ENCODE measurements at regions not wholly inside any gene's neighbourhood (a gene's known extent, or its start where the extent isn't known, plus 50 kb on each side); places are given as distances from the start of the nearest gene placed in this dataset.

GRCh38 chr10:88111294-88111693, 247.9 kb downstream of the PTEN start:
- POLR2A ChIA-PET, result interaction anchor here (1.0 to 1.5 kb wide), 4 partner anchors 20 to 249 kb away, joined by 3 to 5 read pairs (median 3); no protein-coding TSS in a partner anchor
- intact Hi-C loops (cut with micrococcal nuclease; ENCODE audit: unreplicated experiment), result loop anchor here (2.0 to 5.0 kb wide), 2 partner anchors 46 to 441 kb away; no protein-coding TSS in a partner anchor
- TF ChIP-seq CBX5 (IDR thresholded peaks at IDR 0.05; ENCODE audit: low read depth), result no peak
- TF ChIP-seq NFIC (IDR thresholded peaks at IDR 0.05; ENCODE audit: low read depth, low read length), result peak; percentile 61
- TF ChIP-seq POLR2AphosphoS5 (IDR thresholded peaks at IDR 0.05; ENCODE audit: low read length), result no peak
- peak; percentile 42; the same call in 1 of the 2 replicates for TF ChIP-seq BMI1 (IDR thresholded peaks at IDR 0.05; ENCODE audit: borderline replicate concordance)
- peak; percentile 79 for TF ChIP-seq BCL11A (IDR thresholded peaks at IDR 0.05; ENCODE audit: low read depth, low read length)
- peak; percentile 79 for TF ChIP-seq NR2F1 (conservative IDR thresholded peaks at IDR 0.05)
- TF ChIP-seq ATF2 (IDR thresholded peaks at IDR 0.05; ENCODE audit: low read length), result peak; percentile 58; the same call in 1 of the 2 replicates
- no peak for TF ChIP-seq RCOR1 (conservative IDR thresholded peaks at IDR 0.05; ENCODE audit: low read depth, low read length)
- no peak for TF ChIP-seq YY1 (IDR thresholded peaks at IDR 0.05; ENCODE audit: low read depth, low read length)
- TF ChIP-seq MXI1 (IDR thresholded peaks at IDR 0.05; ENCODE audit: low read depth, low read length), result no peak
- TF ChIP-seq IKZF1 (conservative IDR thresholded peaks at IDR 0.05), result 0 out of 2 replicates have a peak, but pooled peaks have one; percentile 4
- peak; percentile 44 to 69; a peak in 2 of 4 replicates for TF ChIP-seq EP300 (IDR thresholded peaks at IDR 0.05; ENCODE audit: borderline replicate concordance in 1 of 2, control insufficient read depth in 1 of 2, low read depth in 2 of 2, low read length in 2 of 2)
- peak; percentile 44; the same call in 1 of the 2 replicates for TF ChIP-seq MTA2 (IDR thresholded peaks at IDR 0.05; ENCODE audit: low read depth)
- peak; percentile 69 for TF ChIP-seq JUNB (IDR thresholded peaks at IDR 0.05)
- no peak for TF ChIP-seq SIN3A (IDR thresholded peaks at IDR 0.05; ENCODE audit: low read depth, low read length)
- no peak for TF ChIP-seq USF2 (IDR thresholded peaks at IDR 0.05; ENCODE audit: borderline replicate concordance, low read depth, low read length)
- TF ChIP-seq PAX8 (IDR thresholded peaks at IDR 0.05), result no peak
- TF ChIP-seq SPI1 (IDR thresholded peaks at IDR 0.05; ENCODE audit: borderline replicate concordance, insufficient read depth, low read depth, low read length), result peak; percentile 96
- 0 out of 2 replicates have a peak, but pooled peaks have one; percentile 34 for TF ChIP-seq RUNX3 (IDR thresholded peaks at IDR 0.05; ENCODE audit: low read length)
- TF ChIP-seq PAX5 (IDR thresholded peaks at IDR 0.05; ENCODE audit: borderline replicate concordance, low read depth, low read length), result peak; percentile 45; the same call in 1 of the 2 replicates
- TF ChIP-seq RELB (IDR thresholded peaks at IDR 0.05; ENCODE audit: low read depth), result peak; percentile 39; the same call in 1 of the 2 replicates
- TF ChIP-seq SMC3 (IDR thresholded peaks at IDR 0.05; ENCODE audit: borderline replicate concordance, low read length), result no peak
- TF ChIP-seq FOXM1 (IDR thresholded peaks at IDR 0.05; ENCODE audit: low read depth, low read length), result 0 out of 2 replicates have a peak, but pooled peaks have one; percentile 57

More at GRCh38 chr10:88111294-88111693, 247.9 kb downstream of the PTEN start:
- WGBS (ENCODE audit: insufficient coverage, insufficient replicate concordance, low lambda C conversion rate, missing lambda C conversion rate), result 3% methylated on average over 2 of the region's 2 CpGs
- DNase-seq (ENCODE audit: low read depth, low spot score) (no peak), ATAC-seq (peak; percentile 59), FAIRE-seq (no peak)
- no peaks in the 10 kb centered on the region for H3K36me3 ChIP-seq (ENCODE audit: control insufficient read depth in 2 of 2, insufficient read depth in 2 of 2, low read length in 1 of 2)
- H3K27ac ChIP-seq (ENCODE audit: control insufficient read depth, insufficient read depth), result peak overlapping the region; percentile 86
- H3K4me1 ChIP-seq (ENCODE audit: control insufficient read depth, insufficient read depth, low read length), result peaks cover 86% of the 10 kb centered on the region
- no peak overlapping the region for H3K4me3 ChIP-seq
- H3K79me2 ChIP-seq (ENCODE audit: control insufficient read depth, insufficient read depth, low read length), result no peaks in the 10 kb centered on the region; the same call in 1 of the 2 replicates
- CTCF ChIA-PET, result interaction anchor here (1.3 to 4.7 kb wide), 3 partner anchors 119 to 278 kb away, joined by 4 to 51 read pairs (median 10); no protein-coding TSS in a partner anchor
- no peak overlapping the region for H2AFZ ChIP-seq (ENCODE audit: control insufficient read depth, low read depth, low read length)
- no peaks in the 10 kb centered on the region for H3K27me3 ChIP-seq (replicated peaks in 1 of 2; ENCODE audit: control insufficient read depth in 2 of 2, insufficient read depth in 2 of 2, low read length in 1 of 2)
- SMC1A ChIA-PET (ENCODE audit: uncharacterized antibody, unreplicated experiment), result interaction anchor here (0.8 to 14.9 kb wide), 7 partner anchors 10 to 276 kb away, joined by 3 to 229 read pairs (median 4); no protein-coding TSS in a partner anchor
- no peaks in the 10 kb centered on the region for H4K20me1 ChIP-seq (ENCODE audit: control insufficient read depth, insufficient read depth)
- no peak overlapping the region for H3K4me2 ChIP-seq (ENCODE audit: control insufficient read depth, insufficient read depth)
- H3K9ac ChIP-seq (ENCODE audit: control insufficient read depth, insufficient read depth, low read length), result no peak overlapping the region
- in situ Hi-C loops (cut with MboI), result loop anchor here (5.0 kb wide), 1 partner anchor 249 kb away; the partner anchor contains the start of genes KLLN and PTEN
- no TSS peak for BruUV-seq (replicated peaks)
- RAD21 ChIA-PET (ENCODE audit: unreplicated experiment), result interaction anchor here (1.0 to 7.4 kb wide), 6 partner anchors 10 to 276 kb away, joined by 3 to 102 read pairs (median 27); partner anchors contain the start of genes KLLN and PTEN
- H3K9me3 ChIP-seq (replicated peaks; ENCODE audit: control insufficient read depth, insufficient read depth, low read length), result no peaks in the 10 kb centered on the region; the same call in 2 of the 3 replicates

Data from GM12878 (cell line).